Right kidney (tissue), 1 donor: ENCODE measurements at regions not wholly inside any gene's neighbourhood (a gene's known extent, or its start where the extent isn't known, plus 50 kb on each side); places are given as distances from the start of the nearest gene placed in this dataset.

ENCODE experiments used
- DNase-seq: peaks from one replicate; pipeline ENCODE4 v3.0.0-alpha.2; 2016

DNA sequence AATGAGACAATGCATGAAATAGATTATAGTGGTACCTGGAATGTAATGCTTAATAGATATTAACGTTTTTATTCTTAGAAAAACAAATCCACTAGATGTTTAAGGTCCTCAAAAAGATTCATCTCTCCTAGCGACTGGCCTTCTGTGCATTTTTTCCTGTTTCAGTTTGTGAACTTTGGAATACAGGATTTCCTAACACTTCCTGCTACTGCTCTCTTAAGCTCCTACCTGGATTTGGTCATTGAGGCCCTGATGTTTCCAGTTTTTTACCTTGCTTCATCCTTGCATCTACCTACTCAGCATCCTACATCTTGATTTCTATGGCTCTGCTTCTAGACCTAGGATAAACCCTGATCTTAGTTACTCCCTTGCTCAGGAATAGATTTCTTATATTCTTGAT, 188.4 kb downstream of the ABCC12 start:
- DNase-seq = no peak

- DNase-seq = no peak
These were observed 189.5 kb downstream of the ABCC12 start for GRCh38 chr16:47966325-47966724.

- DNase-seq = no peak
These were observed 190.4 kb downstream of the ABCC12 start for GRCh38 chr16:47965439-47965838.

GRCh38 chr16:47958726-47959125, 197.1 kb downstream of the ABCC12 start:
- no peak for DNase-seq

- DNase-seq = no peak
These were observed 198.9 kb downstream of the ABCC12 start for GRCh38 chr16:47956916-47957315.

DNA sequence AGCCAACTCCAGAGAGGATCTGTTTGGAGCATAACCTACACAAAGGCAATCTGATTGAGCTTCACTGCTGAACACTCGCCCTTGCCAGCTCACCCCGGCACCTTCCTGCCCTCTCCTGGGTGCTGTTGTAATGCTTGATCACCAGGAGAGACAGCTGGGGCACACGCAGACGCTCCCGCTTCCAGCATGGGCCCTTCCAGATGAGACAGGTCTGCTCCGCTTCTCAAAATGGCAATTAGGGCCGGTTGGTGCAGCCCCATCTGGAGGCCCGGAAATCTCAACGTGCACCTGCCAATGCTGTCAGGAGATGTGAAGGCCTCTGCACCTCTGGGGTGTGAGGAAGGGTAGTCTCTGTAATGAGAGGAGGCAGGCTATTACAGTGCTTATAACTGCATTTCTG, 206.1 kb downstream of the ABCC12 start:
- no peak for DNase-seq

DNA sequence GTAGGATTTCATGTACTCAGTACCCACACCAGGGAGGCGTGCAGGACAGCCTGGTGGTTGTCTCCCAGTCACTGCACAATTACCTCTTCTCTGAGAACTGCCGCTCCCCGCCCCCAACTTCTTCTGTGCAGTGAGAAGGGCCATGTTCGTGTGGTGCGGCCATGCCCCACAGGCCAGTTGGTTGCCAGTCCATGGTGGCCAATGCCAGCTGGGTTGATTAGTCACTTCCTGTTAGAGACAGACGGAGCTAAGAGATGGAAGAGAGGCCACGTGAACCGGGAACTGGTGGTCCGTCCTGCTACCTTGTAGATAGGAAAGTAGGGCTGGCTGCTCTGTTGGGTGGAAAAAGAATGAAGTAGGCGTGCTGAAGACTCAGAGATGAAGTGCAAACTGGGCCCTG, 206.5 kb downstream of the ABCC12 start:
- no peak for DNase-seq

GRCh38 chr16:47947723-47948122, 208.1 kb downstream of the ABCC12 start:
- DNase-seq = no peak

DNA sequence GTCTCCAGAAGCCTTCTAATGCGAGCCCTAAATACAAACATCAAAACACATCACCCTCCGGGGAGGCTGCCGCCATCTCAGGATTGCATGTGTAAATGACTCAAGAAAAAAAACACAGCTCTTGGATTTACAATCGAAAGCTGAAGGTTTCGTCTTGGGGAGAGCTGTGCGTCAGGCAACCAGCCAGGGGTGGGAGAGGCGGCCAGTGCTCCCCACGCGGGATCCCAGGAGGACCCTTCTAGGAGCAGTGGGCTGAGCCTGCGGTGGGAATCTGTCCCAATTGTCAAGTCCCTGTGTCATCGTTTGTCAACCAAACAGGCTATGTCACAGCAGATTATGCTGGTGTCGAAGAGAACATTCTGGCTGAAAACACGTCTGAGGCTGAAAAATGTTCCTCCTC, 209.7 kb downstream of the ABCC12 start:
- DNase-seq = no peak

- DNase-seq = no peak
These were observed 211.2 kb downstream of the ABCC12 start for GRCh38 chr16:47944589-47944988.

- no peak for DNase-seq
These were observed 212.6 kb downstream of the ABCC12 start for GRCh38 chr16:47943235-47943634.

- DNase-seq = no peak
These were observed 215.3 kb downstream of the ABCC12 start for GRCh38 chr16:47940466-47940865.

DNA sequence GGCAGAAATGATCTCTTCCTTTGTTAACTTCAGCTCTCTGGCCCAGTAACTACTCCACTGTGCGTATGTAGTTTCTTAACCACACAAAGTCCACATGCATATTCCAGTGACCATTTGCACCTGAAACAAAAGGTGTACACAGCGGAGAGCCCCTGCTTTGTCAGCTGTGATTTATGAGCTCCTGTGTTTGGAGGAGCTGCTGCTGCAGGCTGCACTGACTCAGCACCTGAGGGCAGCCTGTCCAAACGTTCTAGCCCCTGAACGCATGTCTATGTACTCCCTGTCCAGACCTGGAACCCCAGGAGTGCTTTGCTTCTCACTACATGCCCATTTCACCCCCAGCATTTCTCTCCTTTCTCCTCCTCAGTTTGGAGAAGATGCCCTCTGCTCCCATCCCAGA, 216.1 kb downstream of the ABCC12 start:
- no peak for DNase-seq

- no peak for DNase-seq
These were observed 217.5 kb downstream of the ABCC12 start for GRCh38 chr16:47938272-47938671.

- DNase-seq = no peak
These were observed 227.8 kb downstream of the ABCC12 start for GRCh38 chr16:47928008-47928407.

GRCh38 chr16:47927330-47927729, 228.5 kb downstream of the ABCC12 start:
- DNase-seq = no peak

DNA sequence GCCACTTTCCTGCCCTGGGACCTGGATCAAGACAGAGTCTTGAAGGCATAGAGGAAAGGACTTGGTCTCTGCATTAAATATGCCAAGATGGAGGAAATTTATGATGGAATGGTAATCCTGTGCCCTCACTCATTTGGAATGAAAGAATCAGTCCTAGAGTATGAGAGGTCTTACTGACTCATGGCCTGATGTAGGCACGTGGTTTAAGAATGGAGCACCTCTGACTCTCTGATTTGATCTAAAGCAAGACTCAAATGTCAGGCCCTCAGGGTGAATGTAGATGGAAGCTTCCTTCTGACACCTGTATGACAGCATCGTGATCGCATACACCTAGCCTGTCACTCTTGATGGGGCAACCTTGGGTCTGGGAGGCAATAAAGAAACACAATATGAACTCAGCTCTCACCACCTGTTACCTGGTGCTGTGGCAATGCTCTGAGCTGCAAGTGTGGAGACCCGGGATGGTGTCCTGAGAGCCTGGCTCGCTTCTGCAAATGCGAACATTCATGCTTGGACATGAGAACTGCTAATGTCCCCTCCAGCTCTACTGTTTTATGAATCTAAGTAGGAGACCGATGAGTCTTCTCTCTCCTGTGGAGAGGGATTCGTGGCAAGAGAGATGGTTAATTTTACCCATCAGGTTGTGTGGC, 229.9 kb downstream of the ABCC12 start:
- no peak for DNase-seq

DNA sequence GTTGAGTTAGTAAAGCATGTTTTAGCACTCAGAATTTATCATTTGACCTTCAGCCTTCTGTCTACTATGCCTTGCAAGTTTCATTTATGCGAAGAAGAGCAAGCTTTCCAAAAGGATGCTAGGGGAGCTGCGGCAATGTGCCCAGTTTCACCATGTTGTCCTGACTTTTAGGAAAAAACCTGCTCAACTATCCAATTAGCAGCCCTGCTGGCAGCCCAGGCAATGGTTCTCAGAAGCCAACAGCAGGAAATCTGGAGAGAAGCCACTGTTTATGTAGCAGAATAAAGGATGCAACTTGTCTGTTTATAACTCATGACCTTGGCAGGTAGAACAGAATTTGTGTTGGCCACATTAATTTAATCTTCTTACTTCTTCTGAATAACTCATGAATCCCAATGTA, 230.8 kb downstream of the ABCC12 start:
- DNase-seq = no peak

DNA sequence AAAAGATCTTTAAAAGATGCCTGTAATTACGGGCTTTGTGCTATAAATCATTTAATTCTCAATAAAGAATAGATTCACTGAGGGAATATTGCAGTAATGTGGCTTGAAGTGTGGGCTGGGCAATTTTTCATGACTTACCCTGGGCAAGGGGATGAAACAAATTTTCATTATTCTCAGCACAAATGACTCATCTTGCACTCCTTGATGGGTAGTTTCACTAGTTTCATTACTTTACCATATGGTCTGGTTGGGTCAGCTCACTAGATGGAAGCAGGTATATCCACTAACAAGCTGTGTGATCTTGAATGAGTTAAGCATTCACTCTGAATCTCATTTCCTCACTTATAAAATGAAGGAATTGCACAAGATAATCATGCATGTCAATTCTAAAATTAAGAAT, 234.3 kb downstream of the ABCC12 start:
- no peak for DNase-seq

GRCh38 chr16:47920709-47921108, 235.1 kb downstream of the ABCC12 start:
- no peak for DNase-seq

DNA sequence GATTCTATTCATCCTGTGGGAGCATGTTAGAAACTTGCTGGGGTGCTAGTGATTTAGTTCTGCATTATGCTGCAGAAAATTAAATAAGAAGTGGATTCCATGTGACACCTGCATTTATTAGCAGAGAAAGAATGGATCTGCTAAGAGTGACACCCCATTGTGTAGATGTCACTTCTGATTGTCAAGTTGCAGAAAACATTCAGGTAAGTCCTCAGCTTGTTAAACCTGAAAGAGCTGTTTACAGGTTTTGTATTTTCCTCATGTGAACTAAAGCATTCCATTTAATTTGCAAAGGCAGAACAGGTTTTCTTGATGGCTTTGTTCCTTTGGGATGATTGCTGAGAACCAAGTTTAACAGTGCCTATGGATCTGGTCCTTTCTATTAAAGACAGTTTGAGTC, 238.7 kb downstream of the ABCC12 start:
- DNase-seq = no peak

- DNase-seq = no peak
These were observed 239.5 kb downstream of the ABCC12 start for GRCh38 chr16:47916266-47916665.

- no peak for DNase-seq
These were observed 248.7 kb downstream of the ABCC12 start for GRCh38 chr16:47907109-47907508.

- DNase-seq = no peak
These were observed 250.0 kb downstream of the ABCC12 start for GRCh38 chr16:47905771-47906170.

DNA sequence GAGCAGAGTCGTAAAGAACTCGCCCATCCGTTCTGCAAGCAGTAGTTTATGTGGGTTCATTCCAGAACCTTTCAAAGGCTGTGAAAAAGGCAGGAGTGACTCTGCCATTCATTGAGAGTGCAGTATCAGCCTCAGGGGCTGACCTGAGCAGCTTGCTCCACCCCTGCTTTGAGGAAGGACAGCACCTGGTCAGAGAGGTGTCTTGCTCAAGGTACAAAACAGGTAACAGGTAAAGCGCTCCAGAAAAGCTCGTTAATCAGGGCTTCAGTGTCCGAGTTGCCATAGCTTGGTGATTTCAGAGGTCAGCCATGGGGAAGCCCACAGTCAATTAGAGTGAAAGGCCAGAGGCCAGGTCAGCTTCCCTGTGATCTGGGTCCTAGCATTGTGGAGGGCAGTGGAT, 251.1 kb downstream of the ABCC12 start:
- DNase-seq = no peak
